Mesodermal cell (in vitro differentiated cells): ENCODE measurements at regions not wholly inside any gene's neighbourhood (a gene's known extent, or its start where the extent isn't known, plus 50 kb on each side); places are given as distances from the start of the nearest gene placed in this dataset.
A peak's percentile ranks its signal among the peaks of the same experiment; 100 is the strongest.
"Not testable (repeated sequence)": the region's sequence is repeated elsewhere in the genome, so short reads cannot be mapped to it uniquely, and the experiment has no call there.

Experiments
- H3K27ac ChIP-seq: 2 replicates; pipeline ENCODE4 v1.7.0; 2013; ENCODE audit warnings: mild to moderate bottlenecking, low read depth, low read length, moderate library complexity; ENCODE audit not compliant: severe bottlenecking
- H3K36me3 ChIP-seq: 2 replicates; pipeline ENCODE4 v1.7.1; 2013; ENCODE audit warnings: mild to moderate bottlenecking, low read length, moderate library complexity; ENCODE audit not compliant: control insufficient read depth, insufficient read depth
- H3K4me1 ChIP-seq: one replicate; pipeline ENCODE4 v1.7.1; 2013; ENCODE audit warnings: mild to moderate bottlenecking, low read length; ENCODE audit not compliant: insufficient read depth, control insufficient read depth, poor library complexity, severe bottlenecking
- H3K4me3 ChIP-seq: 2 replicates; pipeline ENCODE4 v1.7.0; 2013; ENCODE audit warnings: low read length, control low read depth, mild to moderate bottlenecking; ENCODE audit not compliant: insufficient read depth, poor library complexity, severe bottlenecking; ENCODE audit errors: extremely low read depth
- H3K9me3 ChIP-seq: 2 replicates; pipeline ENCODE4 v1.7.1; 2013; ENCODE audit warnings: mild to moderate bottlenecking, low read length, moderate library complexity; ENCODE audit not compliant: control insufficient read depth
- WGBS, 2 experiments: methylation state at CpG; one replicate each; pipeline ENCODE4 v1.1.5; 2013; ENCODE audit warnings: missing lambda C conversion rate in 2 of 2; ENCODE audit not compliant: insufficient coverage in 2 of 2; 5-methylcytosine and 5-hydroxymethylcytosine counted together

DNA sequence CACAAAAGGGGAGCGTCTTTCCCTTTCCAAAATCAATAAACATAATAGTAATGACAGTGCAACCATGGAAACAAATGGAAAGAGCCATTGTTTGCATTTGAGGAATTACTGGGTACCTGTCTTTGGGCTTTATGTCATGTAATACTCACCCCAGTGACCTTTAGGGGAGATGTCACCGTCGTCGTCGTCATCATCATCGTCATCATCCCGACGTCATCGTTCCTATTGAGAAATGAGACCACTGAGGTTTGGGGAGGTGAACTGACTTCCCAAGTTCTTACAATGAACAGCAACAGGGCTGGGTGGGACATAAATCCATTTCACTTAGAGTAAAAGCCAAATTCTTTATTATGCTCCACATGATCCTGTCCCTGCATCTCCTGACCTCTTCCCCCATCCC lies 168.9 kb upstream of the KAZN start:
- no peaks in the 10 kb centered on the region for H3K4me1 ChIP-seq
- H3K36me3 ChIP-seq, result no peaks in the 10 kb centered on the region
- WGBS, 2 experiments, result 93 to 97% methylated on average over 6 to 8 of the region's 9 CpGs
- no peak overlapping the region for H3K4me3 ChIP-seq
- H3K9me3 ChIP-seq, result no peaks in the 10 kb centered on the region
- H3K27ac ChIP-seq, result no peak overlapping the region

DNA sequence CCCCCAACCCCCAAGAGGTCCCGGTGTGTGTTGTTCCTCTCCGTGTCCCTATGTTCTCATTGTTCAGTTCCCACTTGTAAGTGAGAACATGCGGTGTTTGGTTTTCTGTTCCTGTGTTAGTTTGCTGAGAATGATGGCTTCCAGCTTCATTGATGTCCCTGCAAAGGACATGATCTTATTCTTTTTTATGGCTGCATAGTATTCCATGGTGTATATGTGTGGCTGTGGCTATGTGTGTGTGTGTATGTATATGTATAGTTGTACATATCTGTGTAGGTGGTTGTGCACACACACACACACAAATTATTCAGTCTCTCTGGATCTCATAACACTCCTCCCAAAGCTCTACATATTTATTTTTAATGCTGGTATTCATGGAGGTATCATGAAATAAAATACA lies 165.8 kb upstream of the KAZN start:
- H3K4me1 ChIP-seq, H3K36me3 ChIP-seq, H3K27ac ChIP-seq, H3K4me3 ChIP-seq, H3K9me3 ChIP-seq: not testable (repeated sequence)
- 97 to 100% methylated on average over 2 to 3 of the region's 3 CpGs for WGBS, 2 experiments

GRCh38 chr1:14435368-14436023 lies 163.0 kb upstream of the KAZN start:
- no peak overlapping the region for H3K4me3 ChIP-seq
- WGBS, 2 experiments, result 83 to 93% methylated on average over 12 to 14 of the region's 14 CpGs
- H3K27ac ChIP-seq, result no peak overlapping the region
- no peaks in the 10 kb centered on the region for H3K36me3 ChIP-seq
- peaks cover 4% of the 10 kb centered on the region for H3K4me1 ChIP-seq
- no peaks in the 10 kb centered on the region for H3K9me3 ChIP-seq

DNA sequence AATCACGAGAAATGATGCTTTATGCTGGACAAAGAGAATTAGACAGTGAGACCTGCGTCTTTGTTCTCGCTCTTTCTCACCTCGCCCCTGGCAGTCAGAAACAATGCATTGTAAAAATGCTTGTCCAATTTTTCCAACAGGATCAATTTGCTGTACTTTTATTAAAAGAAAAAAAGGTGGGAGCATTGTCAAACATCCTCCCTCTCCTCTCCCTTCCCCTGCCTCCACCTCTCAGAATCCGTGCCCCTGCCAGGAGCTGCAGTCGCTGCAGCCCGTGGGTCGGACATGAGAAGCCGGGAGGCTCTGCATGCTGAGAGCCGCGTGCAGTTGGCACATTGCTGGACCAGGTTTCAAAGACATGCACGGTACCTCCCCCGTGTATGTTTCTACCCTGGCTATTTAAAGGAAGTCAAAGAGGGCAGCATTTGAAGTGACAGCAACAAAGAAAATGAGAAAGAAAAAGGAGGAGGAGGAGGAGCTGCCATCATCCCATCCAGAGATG lies 161.0 kb upstream of the KAZN start:
- no peaks in the 10 kb centered on the region for H3K9me3 ChIP-seq
- 80 to 83% methylated on average over 11 to 13 of the region's 13 CpGs for WGBS, 2 experiments
- peaks cover 5% of the 10 kb centered on the region for H3K4me1 ChIP-seq
- H3K27ac ChIP-seq, result peak overlapping the region; percentile 69
- H3K4me3 ChIP-seq, result no peak overlapping the region
- no peaks in the 10 kb centered on the region for H3K36me3 ChIP-seq

DNA sequence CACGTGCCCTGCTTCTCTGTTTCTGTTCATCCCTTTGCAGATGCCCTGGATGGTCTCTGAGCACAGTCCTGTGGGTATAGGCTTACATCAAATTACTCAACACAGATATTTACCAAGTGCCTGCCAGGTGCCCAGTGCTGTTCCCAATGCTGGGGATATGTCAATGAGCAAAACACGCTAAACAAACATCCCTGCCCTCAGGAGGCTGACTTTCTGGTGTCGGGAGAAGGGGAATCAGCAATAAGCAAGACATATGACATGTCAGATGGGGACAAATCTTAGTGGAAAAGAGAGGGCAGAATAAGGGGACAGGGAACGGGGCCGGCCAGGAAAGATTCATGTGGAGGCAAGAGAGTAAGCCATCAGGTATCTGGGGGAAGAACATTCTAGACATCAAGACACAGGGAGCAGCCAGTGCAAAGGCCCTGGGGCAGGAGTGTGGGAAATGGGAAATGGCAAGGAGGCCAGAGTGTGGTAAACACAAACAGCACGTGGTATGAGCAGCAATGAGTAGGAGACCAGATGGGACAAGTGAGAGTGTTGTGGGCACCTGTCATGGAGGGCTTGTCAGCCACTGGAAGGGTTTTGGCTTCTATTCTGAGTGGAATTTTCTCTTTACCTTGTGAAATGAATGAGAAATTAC lies 160.2 kb upstream of the KAZN start:
- Histone ChIP-seq H3K27ac (no peak overlapping the region), H3K36me3 (no peaks in the 10 kb centered on the region), H3K4me3 (no peak overlapping the region), H3K4me1 (peaks cover 13% of the 10 kb centered on the region), H3K9me3 (no peaks in the 10 kb centered on the region)
- 90 to 99% methylated on average over 4 to 5 of the region's 6 CpGs for WGBS, 2 experiments

- Histone ChIP-seq H3K4me3 (no peak overlapping the region), H3K4me1 (peaks cover 20% of the 10 kb centered on the region), H3K36me3 (no peaks in the 10 kb centered on the region), H3K9me3 (no peaks in the 10 kb centered on the region), H3K27ac (no peak overlapping the region)
- WGBS, 2 experiments, result 75 to 85% methylated on average over 1 of the region's 1 CpG
Measured at GRCh38 chr1:14439015-14439414, 159.5 kb upstream of the KAZN start.

GRCh38 chr1:14440166-14440565 lies 158.3 kb upstream of the KAZN start:
- 93 to 96% methylated on average over 8 of the region's 9 CpGs for WGBS, 2 experiments
- H3K9me3 ChIP-seq, result no peaks in the 10 kb centered on the region

DNA sequence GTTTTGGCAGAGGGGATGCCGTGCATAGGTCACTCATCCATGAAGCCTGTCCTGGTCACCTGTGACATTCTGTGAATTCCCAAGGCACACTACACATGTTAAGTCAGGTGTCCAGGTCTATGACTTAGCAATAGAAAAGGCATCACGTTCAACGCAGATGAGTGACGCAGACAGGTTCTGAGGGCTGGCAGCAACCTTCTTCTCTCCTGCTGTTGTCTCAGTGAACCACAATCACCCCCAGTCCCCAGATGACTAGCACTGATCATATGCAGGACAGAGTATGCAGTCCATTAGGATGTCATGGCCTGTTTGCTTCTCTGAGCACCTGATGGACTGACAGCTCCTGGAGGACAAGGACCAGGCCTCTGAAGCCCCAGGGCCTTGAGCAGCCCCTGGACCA lies 157.8 kb upstream of the KAZN start:
- Histone ChIP-seq H3K4me3 (no peak overlapping the region), H3K4me1 (peaks cover 21% of the 10 kb centered on the region), H3K36me3 (no peaks in the 10 kb centered on the region), H3K27ac (no peak overlapping the region), H3K9me3 (no peaks in the 10 kb centered on the region)
- 90 to 97% methylated on average over 4 of the region's 4 CpGs for WGBS, 2 experiments

More at GRCh38 chr1:14440166-14440565, 158.3 kb upstream of the KAZN start:
- H3K36me3 ChIP-seq, result no peaks in the 10 kb centered on the region
- H3K4me1 ChIP-seq, result peaks cover 21% of the 10 kb centered on the region
- H3K27ac ChIP-seq, result no peak overlapping the region
- no peak overlapping the region for H3K4me3 ChIP-seq

DNA sequence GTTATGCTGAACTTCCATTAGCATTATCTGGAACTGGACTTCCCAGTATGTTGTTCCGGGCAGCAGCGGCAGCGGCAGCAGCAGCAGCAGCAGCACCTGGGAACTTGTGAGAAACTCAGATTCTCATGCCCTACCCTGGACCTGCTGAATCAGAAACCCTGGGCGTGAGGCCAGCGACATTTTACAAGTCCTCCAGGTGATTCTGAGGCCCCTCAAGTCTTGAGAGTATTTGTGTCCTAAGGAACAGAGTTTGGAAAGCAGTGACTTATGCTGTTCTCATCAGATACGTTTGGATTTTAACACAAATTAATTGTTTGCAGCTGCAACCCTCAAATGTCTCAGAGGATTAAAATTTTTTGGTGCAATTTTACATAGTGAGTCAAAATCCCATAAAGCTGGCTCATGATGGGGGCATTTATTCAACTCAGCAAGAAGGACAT lies 157.2 kb upstream of the KAZN start:
- Histone ChIP-seq H3K9me3 (no peaks in the 10 kb centered on the region), H3K36me3 (no peaks in the 10 kb centered on the region), H3K27ac (no peak overlapping the region), H3K4me1 (peaks cover 21% of the 10 kb centered on the region), H3K4me3 (no peak overlapping the region)
- WGBS, 2 experiments, result 88 to 96% methylated on average over 4 to 5 of the region's 6 CpGs

DNA sequence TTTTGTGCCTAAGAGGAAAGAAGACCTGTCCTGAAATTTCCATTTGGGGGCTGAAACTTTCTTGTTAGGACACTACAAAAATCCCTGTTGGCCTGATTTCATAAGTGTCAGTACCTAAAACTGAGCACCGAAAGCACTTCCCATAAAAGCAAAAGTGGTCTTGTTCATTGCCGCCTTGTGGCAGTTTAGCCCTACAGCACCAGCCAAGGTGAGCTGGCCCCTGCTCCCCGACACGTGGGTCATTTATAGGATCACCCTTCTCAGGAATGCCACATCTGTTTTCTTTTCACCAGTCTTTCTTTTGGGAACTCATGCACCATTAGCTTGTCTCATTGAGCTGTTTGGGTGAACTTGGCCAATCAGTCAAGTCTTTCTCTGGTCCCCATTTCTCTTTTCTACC lies 155.8 kb upstream of the KAZN start:
- Histone ChIP-seq H3K4me1 (peaks cover 17% of the 10 kb centered on the region), H3K27ac (peak overlapping the region; percentile 38), H3K9me3 (no peaks in the 10 kb centered on the region), H3K36me3 (no peaks in the 10 kb centered on the region), H3K4me3 (no peak overlapping the region)
- 86 to 87% methylated on average over 4 of the region's 4 CpGs for WGBS, 2 experiments

DNA sequence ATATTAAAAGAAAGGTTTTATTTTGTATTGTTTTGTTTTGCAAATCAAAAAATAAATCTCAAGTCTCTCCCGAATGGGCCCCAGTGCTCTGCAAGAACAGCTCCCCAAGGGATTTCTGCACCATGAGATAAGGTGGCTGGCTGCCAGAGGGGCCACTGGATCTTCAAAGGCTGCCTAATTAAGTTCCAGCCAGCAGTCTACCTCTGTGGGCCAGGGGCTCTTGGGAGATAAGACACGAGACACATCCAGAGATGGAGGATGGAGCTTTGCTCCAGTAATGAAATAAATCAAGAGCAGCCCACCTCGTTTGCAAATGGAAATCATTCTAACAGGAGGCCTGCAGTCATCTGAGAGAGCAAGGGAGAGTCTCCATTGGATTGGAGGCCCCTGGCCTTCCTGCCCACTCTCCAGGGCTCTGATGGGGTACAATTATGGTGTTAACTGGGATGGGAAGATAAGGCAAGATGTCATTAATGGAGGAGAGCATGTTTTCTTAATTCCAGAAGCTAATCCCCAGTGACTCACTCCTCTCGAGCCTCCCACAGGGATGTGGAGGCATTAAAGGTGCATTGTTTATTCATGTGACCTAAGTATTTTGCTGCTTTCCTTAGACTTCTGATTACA lies 155.2 kb upstream of the KAZN start:
- 45 to 50% methylated on average over 2 to 3 of the region's 4 CpGs for WGBS, 2 experiments
- Histone ChIP-seq H3K4me3 (no peak overlapping the region), H3K36me3 (no peaks in the 10 kb centered on the region), H3K27ac (peak overlapping the region; percentile 38), H3K4me1 (peaks cover 17% of the 10 kb centered on the region), H3K9me3 (no peaks in the 10 kb centered on the region)
